HG03469 (cell line): ENCODE measurements at regions not wholly inside any gene's neighbourhood (a gene's known extent, or its start where the extent isn't known, plus 50 kb on each side); places are given as distances from the start of the nearest gene placed in this dataset.

ENCODE experiments used
- ATAC-seq: cut with Tn5 transposase; IDR thresholded peaks from one replicate; pipeline ENCODE4 v1.9.1; 2021; ENCODE audit warnings: mild to moderate bottlenecking, moderate library complexity, moderate number of reproducible peaks; ENCODE audit not compliant: unreplicated experiment

DNA sequence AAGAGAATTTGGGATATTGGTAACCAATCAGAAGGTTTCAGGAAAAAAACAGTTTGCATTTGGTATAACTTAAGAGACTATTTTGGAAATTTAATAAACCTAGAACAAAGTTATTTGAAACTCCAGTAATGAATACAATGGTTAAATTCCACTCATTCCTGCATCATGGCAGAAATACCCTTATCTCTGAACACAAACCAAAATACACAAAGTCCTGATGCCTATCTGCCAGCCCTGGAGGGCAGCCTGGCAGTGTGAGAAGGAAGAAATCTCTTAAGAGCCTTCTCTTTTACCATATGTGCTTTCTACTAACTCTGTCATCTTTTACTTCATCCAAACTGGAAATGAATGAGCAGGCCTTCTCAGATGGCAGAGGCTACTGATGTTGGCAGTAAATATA is 147.1 kb upstream of the LYZL1 start:
- no peak for ATAC-seq

DNA sequence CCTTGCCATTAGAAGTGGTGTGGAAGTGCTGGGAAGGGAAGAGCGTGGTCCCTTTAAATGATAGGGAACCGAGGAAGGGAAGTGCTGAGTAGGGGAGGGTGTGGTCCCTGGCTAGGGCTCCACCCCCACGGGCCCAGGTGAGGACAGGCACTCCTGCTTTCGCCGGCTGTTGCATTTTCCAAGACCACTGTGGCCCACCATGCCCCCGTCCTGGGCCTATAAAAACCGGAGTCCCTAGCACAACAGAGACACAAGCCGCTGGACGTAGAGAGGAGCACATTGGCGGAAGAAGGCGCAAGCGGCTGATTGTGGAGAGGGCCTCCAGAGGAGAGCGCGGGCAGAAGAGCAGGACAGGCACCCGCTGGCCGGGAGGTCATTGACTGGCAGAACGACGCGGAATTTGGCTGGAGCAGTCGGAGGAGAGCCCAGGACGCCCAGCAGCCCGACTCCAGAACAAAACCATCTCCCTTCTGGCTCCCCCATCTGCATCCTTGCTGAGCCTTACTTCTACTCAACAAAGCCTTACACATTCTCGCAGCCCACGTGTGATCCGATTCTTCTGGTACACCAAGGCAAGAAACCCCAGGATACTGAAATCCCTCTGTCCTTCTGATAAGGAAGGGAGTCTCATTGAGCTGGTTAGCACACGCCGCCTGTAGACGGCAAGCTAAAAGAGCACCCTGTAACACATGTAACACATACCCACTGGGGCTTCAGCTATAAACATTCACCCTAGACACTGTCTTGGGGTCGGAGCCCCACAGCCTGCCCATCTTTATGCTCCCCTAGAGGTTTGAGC is 146.2 kb upstream of the LYZL1 start:
- ATAC-seq, result no peak

DNA sequence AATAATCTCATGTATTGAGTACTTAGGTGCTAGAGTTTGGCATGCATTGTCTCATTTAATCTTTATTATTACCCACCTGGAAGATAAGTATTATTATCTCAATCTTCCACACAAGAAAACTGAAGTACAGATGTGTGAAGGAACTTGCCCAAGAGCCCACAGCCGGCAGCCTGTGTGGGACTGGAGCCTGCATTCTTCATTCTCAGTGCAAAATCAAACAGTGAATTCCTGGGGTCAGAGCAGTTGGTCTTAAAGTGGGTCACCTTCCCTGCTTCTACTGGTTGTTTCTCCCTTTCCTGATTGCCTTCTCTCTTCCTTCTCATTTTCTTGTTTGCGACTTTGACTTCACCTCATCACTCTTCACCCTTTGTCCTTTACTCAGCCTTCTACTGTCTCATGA is 144.7 kb upstream of the LYZL1 start:
- no peak for ATAC-seq

DNA sequence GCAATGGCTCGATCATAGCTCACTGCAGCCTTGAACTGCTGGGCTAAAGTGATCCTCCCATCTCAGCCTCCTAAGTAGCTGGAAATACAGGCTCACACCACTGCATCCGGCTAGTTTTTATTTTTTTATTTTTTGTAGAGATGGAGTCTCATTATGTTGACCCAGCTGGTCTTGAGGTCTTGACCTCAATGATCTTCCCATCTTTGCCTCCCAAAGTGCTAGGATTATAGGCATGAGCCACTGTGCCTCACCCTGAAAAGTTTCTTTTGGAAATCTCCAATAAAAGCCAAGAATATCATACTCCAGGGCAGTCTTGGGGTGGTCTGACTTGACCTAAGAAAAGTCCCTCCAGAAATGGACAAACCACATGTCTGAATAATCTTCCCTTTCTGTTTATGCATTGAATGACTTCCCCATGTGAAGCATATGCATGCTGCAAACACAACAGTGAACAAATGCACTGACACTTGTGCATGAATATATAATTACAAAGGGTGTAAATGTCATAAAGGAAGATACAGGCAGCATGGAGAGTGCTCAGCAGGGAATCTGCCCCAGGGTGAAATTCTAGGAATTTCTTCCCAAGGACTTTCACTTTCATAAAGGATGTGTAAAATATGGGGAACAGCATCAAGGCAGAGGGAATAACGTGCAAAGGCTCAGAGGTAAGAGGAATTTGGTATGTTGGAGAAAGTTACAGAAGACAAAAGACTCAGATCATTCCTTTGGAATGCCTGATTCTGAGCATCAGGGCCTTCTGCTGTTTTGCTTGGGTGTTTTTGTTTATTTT is 142.4 kb upstream of the LYZL1 start:
- no peak for ATAC-seq

DNA sequence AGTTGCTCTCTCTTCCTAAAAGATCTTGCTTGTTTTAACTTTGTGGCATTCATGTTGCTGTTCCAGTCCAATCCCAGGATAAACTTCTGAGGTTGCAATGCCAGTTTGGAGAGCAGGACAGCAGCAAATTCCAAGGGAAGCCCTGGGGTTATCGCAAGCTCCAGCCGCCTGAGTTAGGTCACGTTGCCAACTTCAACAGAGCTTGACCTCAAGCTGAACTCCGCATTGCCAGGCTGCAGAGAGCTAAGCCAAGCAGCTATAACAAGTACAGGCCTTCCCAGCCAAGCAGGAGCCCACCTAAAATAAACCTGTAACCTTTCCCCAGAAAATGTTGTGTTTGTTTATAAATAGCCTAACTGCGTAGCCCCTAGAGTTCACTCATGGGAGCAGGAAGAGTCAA is 138.9 kb upstream of the LYZL1 start:
- no peak for ATAC-seq

DNA sequence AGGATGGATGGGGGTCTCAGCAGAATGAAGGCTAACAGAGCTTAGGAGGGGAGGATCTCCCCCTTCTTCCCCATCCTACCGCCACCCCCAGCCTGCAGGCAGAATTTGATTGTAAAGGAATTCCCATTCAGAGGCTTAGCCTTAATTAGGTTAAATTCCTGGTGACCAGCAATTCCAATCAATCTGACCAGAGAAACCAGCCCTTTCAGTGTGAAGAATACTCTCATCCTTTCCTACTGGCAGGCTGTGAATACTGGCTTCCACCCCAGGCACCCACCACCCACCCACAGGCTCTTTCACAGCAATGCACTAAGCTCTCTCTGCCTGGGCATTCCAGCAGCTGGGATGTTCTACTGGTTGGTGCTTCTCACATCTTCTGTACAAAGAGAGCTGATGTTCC is 137.9 kb upstream of the LYZL1 start:
- no peak for ATAC-seq

DNA sequence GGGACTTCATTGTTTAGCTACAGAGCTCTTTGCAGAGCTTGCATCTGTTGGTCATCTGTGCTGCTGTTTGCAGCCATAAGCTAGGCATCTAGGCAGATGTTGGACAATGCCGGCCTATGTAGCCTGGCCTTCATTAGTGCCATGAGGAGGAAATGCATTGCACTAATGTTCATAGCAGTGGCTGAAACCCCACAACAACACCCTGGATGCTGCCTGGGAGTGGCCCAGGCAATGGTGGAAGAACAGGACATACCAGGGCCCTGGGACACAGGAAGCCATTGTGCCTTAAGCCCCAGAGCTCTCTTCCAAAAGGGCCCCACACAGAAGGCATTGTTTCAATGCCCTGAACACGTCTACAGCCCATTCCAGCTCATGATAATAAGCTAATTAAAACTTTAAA is 131.5 kb upstream of the LYZL1 start:
- no peak for ATAC-seq

DNA sequence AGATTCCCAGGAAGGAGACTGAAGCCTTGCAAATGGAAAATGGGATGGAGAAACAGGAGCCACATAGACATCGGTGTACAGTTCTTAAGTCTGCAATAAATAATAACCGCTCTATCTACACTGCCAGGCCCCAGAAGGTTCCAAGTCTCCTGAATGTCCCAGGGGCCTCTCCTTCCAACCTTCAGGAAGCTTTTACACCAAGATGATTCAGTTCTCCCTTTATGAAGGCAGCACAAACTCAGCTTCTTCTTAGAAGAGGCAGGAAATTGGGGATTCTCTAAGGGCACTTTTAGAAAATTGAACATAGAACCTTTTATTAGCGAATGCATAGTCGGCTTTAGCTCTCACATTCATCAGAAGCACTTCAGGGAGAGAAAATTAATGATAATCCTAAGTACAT is 130.8 kb upstream of the LYZL1 start:
- ATAC-seq, result no peak

DNA sequence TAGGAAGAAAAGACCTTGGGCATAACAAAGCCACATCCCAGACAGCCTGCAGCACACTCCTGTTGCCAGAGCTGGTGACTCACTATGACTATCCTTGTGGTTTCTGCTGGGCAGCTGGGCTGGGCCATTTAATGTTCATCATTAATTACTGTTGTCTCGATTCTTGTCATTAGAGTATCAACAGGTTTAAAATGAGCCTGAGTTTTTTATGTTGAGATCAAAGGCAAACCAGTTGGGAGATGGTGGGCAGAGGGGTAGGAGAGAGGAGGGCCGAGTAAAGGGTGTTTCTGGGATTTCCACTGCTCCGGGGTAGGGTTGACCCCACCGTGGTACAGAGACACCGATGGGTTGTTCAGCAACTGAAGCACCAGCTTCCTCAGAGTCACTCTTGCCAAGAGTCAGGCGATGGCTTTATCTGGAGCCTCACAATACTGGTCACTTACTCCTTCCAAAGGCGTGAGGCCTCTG is 128.7 kb upstream of the LYZL1 start:
- no peak for ATAC-seq

DNA sequence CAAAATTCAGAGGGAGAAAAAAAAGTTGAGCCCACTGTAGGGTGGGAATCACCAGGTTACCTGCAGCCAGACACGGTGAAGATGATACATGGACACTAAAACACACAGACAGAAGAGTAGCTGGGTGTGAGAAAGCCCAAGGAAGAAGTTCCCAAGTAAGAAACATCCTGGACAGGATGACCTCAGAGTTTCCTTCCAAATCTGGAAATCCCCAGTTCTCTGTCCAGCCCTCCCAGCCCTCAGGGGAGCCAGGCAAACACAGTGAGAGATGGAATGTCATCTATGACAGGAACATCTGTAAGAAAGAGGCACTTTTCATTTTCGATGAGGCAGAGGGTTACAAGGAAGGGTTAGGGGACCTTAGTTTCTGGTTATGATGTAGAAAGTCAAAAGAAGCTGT is 125.1 kb upstream of the LYZL1 start:
- no peak for ATAC-seq

DNA sequence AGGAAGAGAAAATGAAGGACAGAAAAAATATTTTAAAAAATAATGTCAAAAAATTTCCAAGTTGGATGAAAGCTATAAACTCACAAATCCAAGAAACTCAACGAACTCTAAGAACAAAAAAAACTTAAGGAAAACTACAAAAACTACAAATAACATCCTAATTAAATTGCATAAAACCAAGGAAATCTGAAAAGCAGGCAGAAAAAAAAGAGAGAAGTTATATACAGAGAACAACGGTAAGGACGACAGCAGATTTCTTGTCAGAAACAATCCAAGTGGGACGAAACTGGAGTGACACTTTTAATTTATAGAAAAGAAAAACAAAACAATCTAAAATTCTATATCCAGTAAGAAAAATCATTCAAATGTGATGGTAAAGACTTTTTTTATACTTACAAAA is 122.2 kb upstream of the LYZL1 start:
- no peak for ATAC-seq

DNA sequence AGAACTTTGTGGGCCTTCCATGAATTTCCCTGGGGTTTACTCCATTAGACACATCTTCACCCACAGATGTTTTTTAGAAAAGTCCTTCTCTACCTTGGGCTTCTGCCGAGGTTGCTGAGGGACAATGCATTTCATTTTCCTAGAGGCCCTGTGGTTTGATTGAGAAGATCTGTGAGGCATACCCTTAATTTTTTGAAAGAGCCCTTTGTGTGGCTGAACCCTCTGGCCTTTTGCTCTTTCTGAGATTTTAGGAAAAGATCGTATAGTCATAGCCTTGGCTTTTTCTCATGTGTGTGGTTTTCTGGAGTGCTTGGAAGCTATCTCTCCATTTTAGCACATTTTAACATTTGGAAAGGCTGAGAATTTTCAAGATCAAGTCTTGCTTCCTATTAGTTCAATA is 119.8 kb upstream of the LYZL1 start:
- no peak for ATAC-seq

DNA sequence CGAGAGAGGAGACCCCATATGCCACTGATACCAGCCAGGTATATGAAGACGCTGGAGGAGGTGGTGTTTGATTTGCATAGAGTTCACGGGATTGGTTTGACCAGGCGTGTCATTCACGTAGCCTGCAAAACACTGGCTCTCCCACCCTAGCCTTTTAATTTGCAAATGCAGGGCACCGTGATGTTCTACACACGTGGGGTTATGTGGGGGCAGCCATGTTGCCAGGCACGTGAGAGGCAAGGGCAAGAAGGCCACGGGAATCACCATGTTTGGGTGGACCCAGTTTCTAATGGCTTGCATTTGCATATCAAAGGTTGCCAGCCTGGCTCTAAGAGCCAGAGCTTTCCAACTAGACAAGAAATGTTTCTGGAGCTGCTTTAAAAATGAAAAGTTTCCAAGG is 117.2 kb upstream of the LYZL1 start:
- no peak for ATAC-seq

DNA sequence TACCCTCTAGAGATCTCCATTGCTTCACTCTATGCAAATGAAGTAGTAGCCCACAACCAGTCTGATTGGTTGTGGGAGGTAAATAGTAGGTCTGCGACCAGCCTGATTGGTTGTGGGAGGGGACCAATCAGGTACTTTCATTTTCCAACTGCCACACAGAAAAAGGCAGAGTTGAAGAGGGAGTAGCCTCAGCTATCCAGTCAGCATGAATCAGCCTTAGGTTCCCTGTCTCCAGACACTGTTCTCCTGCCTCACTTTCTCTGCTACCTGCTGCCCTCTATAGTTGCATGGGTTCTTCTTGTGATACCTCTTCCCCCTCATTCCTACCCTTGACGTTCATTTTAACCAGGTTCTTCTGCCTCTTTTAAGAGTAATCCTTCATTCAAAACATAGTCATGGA is 114.5 kb upstream of the LYZL1 start:
- ATAC-seq, result no peak

DNA sequence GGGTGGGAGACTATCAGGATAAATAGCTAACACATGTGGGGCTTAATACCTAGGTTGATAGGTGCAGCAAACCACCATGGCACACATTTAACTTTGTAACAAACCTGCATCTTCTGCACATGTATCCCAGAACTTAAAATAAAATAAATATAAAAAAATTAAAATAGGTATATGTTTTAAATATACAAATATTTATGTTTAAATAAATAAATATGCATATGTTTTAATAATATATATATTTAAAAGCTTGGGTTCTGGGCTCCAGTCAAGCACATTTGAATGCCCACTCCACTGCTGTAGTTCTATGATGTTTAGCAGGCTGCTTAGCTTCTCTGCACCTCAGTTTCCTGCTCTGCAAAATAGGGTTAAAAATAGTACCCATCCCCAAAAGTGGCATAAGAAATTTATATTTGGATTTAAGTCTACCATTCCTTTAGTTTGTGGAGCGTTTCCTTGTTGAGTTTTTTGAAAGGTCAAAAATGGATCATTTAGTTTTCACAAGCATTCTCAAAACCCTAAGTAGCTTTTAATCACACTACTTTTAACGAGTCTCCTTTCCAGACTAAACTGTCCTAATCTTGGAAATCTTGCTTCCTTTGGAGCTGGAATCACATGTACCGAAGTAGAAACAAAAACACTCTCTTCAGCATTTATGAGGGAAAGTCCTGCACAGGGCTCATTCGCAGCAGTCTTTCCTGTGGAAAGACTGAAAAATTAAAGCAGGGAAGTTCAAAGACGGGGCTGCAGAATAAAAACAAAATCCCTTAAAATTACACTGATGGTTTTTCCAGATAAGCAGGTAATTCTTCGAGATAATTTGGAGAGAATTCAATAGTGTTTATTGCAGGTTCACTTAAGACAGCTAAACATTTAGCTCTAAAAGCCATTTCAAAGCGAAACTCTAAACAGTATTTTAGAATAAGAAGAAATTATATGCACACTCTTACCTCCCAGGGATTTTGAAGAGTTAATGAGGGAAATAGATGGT is 111.7 kb upstream of the LYZL1 start:
- no peak for ATAC-seq

DNA sequence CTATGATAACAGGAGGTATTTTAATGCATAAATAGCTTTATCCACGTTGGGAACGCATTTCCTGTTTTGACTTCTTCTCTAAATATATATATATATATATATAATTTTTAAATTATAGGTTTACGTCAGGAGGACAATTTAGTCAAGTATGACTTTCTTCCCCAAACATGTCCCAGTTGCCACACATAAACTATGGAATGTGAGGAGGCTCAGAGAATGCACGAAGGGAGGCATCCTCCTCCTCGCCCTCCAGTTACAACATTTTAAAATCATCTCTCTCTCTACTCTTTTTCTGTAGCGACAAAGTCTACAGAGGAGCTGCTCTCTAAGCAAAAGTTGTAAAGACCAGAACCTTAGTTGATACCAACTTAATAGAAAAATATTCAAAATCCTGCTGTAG is 106.9 kb upstream of the LYZL1 start:
- no peak for ATAC-seq

DNA sequence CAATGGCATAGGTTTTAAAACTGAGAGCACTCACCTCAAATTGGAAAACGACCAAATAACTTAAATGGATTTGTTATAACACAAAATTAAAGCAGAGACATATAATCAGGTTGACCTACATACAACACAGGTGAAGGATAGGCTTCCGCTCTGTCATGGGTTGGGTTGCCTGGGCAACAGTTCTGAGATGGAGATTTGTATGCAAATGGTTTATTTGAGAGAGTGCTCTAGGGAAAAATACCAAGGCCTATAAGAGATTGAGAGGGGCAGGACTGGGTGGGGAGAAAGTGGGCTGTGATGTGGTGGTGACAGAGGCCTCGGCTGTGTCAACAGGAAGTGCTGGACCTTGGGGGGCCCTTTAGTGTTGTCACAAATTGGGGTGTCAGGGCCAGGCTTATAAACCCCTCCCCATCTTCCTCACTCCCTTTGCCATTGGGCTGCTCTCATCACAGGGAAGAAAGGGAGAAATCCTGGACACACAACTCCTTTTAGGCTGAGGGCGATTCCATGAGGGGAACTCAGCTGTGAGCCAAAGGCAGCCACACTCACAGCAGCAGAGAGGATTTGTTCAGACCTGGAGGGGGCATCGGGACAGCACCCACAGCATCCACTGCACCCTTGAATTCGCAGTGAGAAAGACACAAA is 105.4 kb upstream of the LYZL1 start:
- ATAC-seq, result no peak

DNA sequence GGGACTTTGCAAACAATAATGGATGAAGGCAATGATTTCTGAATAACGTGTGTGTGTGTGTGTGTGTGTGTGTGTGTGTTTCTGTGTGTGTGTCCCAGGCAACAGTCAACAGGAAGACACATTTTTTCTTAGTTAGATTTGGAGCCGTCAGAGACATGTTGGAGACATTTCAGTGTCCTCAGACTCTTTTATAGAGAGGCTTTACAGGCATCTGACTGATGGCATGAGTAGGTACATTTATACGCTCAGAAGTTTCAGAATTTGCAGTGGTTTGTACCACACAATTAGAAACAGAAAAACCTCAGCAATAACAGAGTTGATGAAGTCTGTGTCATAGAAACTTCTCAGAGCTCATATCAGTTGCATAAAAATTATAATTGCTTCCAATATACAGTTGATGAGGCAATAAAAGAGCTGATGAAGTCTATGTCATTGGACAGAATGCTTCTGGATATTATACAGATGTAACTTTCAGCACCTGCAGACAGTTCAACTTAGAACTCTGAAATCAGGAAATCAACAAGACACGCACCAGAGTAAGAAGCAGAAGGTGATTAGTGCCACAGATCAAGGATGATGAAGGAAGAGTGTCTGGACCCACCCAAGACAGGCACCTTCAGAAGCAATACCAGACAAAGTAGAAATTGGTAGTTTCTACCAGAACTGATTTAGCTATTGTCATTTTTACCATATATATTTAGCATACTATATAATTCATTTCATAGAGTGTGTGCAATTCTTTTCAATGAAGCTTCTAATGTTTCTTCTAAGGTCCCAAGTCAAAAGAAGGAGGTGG is 104.5 kb upstream of the LYZL1 start:
- ATAC-seq, result no peak

DNA sequence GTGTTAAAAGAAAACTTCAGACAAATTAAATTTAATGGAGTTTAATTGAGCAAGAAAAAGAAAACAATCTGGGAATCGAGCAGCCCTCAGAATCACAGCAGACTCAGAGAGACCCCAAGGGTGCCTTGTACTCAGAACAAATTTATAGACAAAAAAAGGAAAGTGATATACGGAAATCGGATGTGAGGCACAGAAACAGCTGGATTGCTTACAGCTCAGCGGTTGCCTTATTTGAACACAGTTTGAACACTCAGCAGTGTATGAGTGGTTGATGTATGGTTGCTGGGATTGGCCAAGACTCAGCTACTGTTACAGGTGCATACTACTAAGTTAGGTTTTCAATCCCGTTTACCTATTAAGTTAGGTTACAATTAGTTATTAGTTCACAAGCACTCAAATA is 103.8 kb upstream of the LYZL1 start:
- no peak for ATAC-seq

DNA sequence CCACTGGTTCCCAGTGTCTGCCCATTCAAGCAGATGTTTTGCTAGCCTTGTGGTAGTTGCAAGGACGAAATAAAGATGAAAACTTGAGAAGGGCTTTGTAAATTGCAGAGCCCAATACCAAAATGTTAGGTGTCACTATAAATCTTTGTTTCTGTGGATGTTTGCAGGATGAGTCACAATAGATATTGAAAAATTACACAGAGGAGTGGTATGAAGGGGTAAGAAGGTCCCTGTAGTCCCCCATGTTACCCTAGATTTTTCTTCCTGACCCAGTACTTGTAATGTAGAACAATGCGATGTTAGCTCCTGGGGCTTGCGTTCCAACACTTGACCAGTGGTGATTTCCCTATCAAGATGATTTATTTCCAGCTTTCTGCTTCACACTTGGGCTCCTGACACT is 102.6 kb upstream of the LYZL1 start:
- ATAC-seq, result no peak
